Activated CD4-positive, alpha-beta memory T cell treated with anti-CD3 and anti-CD28 coated beads, Interleukin-2, amount 10 ng/mL, durations not matched to agents 7 days and 5 days (primary cell): ENCODE measurements at regions not wholly inside any gene's neighbourhood (a gene's known extent, or its start where the extent isn't known, plus 50 kb on each side); places are given as distances from the start of the nearest gene placed in this dataset.

Source experiments
- CTCF ChIA-PET: fragments of 350-600 bp; sonication (Branson Sonifier 250); formaldehyde crosslinking; loops from one replicate; lab custom pipeline; 2021; ENCODE audit warnings: antibody characterized with exemption, inconsistent platforms; lab: Charles Lee
- POLR2A ChIA-PET: fragments of 350-600 bp; sonication (Branson Sonifier 250); formaldehyde crosslinking; loops from one replicate; lab custom pipeline; 2021; ENCODE audit warnings: antibody characterized with exemption; lab: Charles Lee
- DNase-seq: peaks from one replicate; pipeline ENCODE4 v3.0.0-alpha.2; 2020
- H3K27ac Mint-ChIP-seq: one replicate; pipeline ENCODE4 v1.8.0; 2021; ENCODE audit warnings: mild to moderate bottlenecking, mixed read lengths
- H3K27me3 Mint-ChIP-seq: one replicate; pipeline ENCODE4 v1.8.0; 2021; ENCODE audit warnings: mixed read lengths
- H3K36me3 Mint-ChIP-seq: one replicate; pipeline ENCODE4 v1.8.0; 2021; ENCODE audit warnings: low read depth, mixed read lengths
- H3K4me1 Mint-ChIP-seq: one replicate; pipeline ENCODE4 v1.8.0; 2021; ENCODE audit warnings: mixed read lengths
- H3K4me3 Mint-ChIP-seq: one replicate; pipeline ENCODE4 v1.8.0; 2021; ENCODE audit warnings: mild to moderate bottlenecking, mixed read lengths
- H3K9me3 Mint-ChIP-seq: one replicate; pipeline ENCODE4 v1.8.0; 2021; ENCODE audit warnings: mixed read lengths

- no peak for DNase-seq
- POLR2A ChIA-PET = no interaction called here
- H3K36me3 Mint-ChIP-seq = no peaks in the 10 kb centered on the region
- CTCF ChIA-PET = no interaction called here
- H3K4me1 Mint-ChIP-seq = no peaks in the 10 kb centered on the region
- H3K27me3 Mint-ChIP-seq = peaks cover 6% of the 10 kb centered on the region
- no peak overlapping the region for H3K4me3 Mint-ChIP-seq
- H3K9me3 Mint-ChIP-seq = peaks cover 4% of the 10 kb centered on the region
- no peak overlapping the region for H3K27ac Mint-ChIP-seq
Measured at GRCh38 chr18:14031053-14031452, 101.2 kb downstream of the ZNF519 start.

GRCh38 chr18:14029512-14029911 is 102.7 kb downstream of the ZNF519 start:
- ChIA-PET POLR2A (no interaction called here), CTCF (no interaction called here)
- peaks cover 7% of the 10 kb centered on the region for H3K27me3 Mint-ChIP-seq

DNA sequence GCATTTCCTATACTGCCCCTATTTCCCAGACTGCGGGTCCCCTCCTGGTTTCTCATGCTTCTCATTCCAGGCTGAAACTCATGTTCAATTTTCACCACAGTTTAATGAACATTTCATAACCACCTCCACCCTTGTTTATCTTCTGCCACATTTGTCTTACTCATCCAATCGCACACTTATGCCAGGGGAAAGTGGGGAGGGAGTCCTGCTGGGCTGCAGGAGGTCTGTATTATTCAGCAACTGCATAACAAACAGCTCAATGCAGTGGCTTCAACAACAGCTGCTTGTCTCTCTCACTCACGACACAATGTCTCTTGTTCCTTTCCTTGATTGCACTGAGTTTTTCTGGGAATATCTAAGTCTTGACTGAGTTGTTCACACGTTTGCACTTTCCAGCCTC is 106.0 kb downstream of the ZNF519 start:
- Mint-ChIP-seq H3K27me3 (peaks cover 16% of the 10 kb centered on the region), H3K4me3 (no peak overlapping the region), H3K27ac (no peak overlapping the region), H3K4me1 (no peaks in the 10 kb centered on the region), H3K9me3 (peaks cover 4% of the 10 kb centered on the region), H3K36me3 (no peaks in the 10 kb centered on the region)
- no peak for DNase-seq
- ChIA-PET CTCF (no interaction called here), POLR2A (no interaction called here)

More at GRCh38 chr18:14029512-14029911, 102.7 kb downstream of the ZNF519 start:
- no peak overlapping the region for H3K4me3 Mint-ChIP-seq
- H3K27ac Mint-ChIP-seq = no peak overlapping the region
- no peaks in the 10 kb centered on the region for H3K4me1 Mint-ChIP-seq
- H3K36me3 Mint-ChIP-seq = no peaks in the 10 kb centered on the region
- peaks cover 4% of the 10 kb centered on the region for H3K9me3 Mint-ChIP-seq
- DNase-seq = no peak

DNA sequence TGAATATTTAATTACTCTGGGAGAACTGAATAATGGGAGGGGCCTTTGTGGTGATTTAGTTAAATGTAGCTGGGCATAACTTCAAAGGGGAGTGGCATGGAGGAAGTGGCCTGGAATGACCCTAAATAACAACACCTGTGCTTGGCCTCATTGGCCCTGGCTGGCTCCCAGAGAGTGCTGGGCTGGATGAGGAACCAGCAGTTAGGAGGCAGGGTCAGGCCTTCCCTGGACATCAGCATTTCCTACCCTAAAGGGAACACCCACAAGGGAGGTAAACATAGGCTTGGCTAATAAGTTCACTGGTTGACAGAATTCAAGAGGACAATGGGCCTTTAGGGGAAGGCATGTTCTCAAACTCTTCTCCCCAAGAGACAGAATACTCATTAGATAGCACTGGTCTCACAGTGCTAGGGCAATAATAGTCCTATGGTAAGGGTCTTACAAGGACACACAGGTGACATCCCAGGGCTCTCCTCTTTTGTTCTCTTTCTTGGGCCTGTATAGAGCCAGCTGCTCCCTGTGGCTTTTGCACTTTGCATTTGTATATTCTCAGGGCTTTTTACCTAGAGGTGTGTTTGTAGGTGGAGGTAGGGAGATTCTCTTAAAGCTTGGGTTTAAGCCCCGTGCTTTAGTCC is 106.8 kb downstream of the ZNF519 start:
- no peak for DNase-seq
- H3K36me3 Mint-ChIP-seq = no peaks in the 10 kb centered on the region
- CTCF ChIA-PET = no interaction called here

GRCh38 chr18:14015416-14015815 is 100.1 kb upstream of the MC2R start:
- Mint-ChIP-seq H3K36me3 (no peaks in the 10 kb centered on the region), H3K27ac (no peak overlapping the region), H3K9me3 (peaks cover 2% of the 10 kb centered on the region), H3K27me3 (no peaks in the 10 kb centered on the region), H3K4me1 (no peaks in the 10 kb centered on the region), H3K4me3 (no peak overlapping the region)
- CTCF ChIA-PET = no interaction called here
- POLR2A ChIA-PET = no interaction called here
- no peak for DNase-seq

More for the DNA sequence above, 106.8 kb downstream of the ZNF519 start:
- peaks cover 4% of the 10 kb centered on the region for H3K9me3 Mint-ChIP-seq
- H3K27ac Mint-ChIP-seq = no peak overlapping the region
- H3K4me3 Mint-ChIP-seq = no peak overlapping the region
- H3K4me1 Mint-ChIP-seq = no peaks in the 10 kb centered on the region
- H3K27me3 Mint-ChIP-seq = peaks cover 16% of the 10 kb centered on the region
- POLR2A ChIA-PET = no interaction called here

DNA sequence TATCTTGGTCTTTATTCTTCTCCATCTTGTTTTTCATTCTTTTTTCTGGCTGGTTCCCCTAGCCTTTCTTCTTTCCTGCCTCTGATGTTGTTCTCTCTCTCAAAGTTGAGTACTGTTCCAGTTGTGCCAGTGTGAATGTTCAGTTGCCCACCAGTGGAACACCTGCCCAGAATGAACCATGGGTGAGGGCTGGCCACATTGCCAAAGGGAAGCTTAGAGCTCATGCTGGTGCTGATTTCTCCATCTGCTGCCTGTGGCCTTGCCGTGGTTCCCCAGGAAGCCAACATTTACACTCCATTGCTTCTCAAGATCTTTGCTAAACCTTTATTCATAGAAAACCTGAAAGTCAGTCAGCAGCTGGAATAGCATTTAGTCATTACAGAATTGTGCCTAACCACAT is 99.1 kb upstream of the MC2R start:
- POLR2A ChIA-PET = no interaction called here
- Mint-ChIP-seq H3K4me1 (no peaks in the 10 kb centered on the region), H3K9me3 (peaks cover 2% of the 10 kb centered on the region), H3K27ac (no peak overlapping the region), H3K36me3 (no peaks in the 10 kb centered on the region), H3K4me3 (no peak overlapping the region), H3K27me3 (no peaks in the 10 kb centered on the region)
- DNase-seq = no peak
- CTCF ChIA-PET = no interaction called here

- no peak overlapping the region for H3K27ac Mint-ChIP-seq
- H3K9me3 Mint-ChIP-seq = no peaks in the 10 kb centered on the region
- POLR2A ChIA-PET = no interaction called here
- no peaks in the 10 kb centered on the region for H3K36me3 Mint-ChIP-seq
- H3K27me3 Mint-ChIP-seq = peaks cover 2% of the 10 kb centered on the region
- CTCF ChIA-PET = no interaction called here
- DNase-seq = no peak
- H3K4me3 Mint-ChIP-seq = no peak overlapping the region
- no peaks in the 10 kb centered on the region for H3K4me1 Mint-ChIP-seq
Measured at GRCh38 chr18:14000884-14001283, 85.5 kb upstream of the MC2R start.

DNA sequence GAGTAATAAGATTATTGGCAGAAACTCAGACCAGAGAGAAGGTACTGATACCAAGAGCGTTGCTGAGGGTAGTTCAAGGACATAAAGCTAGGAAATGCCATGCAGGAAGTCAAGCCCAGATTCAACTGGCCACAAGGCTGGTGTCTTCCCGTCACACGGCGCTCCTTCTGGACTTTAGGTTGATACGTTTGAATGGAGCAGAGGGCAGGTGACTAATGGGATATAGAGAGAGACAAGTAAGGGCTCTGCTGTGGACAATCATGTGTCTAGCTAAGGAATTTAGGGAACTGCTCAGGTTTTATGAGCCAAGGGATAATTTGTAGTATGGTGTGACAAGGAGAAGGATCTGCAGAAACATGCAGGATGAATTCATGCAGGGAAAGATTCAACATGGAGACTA is 83.9 kb upstream of the MC2R start:
- Mint-ChIP-seq H3K27me3 (no peaks in the 10 kb centered on the region), H3K4me1 (no peaks in the 10 kb centered on the region), H3K4me3 (no peak overlapping the region), H3K27ac (no peak overlapping the region), H3K9me3 (no peaks in the 10 kb centered on the region), H3K36me3 (no peaks in the 10 kb centered on the region)
- DNase-seq = no peak
- CTCF ChIA-PET = no interaction called here
- POLR2A ChIA-PET = no interaction called here

DNA sequence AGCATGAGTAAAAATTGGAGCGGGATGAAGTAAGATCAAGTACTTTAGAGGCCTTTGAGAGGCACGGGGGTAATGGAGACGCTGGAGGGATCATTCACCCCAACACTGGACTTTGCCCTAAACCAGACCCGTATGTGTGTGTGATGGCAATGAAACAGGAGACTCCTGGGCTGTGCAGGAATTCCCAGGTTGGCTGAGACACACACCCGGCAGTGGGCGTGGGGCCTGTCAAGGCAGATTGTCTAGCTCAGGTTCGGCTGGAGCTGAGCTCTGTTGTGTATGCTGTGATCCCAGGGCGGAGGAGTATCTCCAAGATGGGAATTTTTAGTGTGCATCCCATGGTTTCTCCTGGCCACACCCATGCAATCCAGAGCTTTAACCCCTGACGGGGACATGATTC is 83.2 kb upstream of the MC2R start:
- Mint-ChIP-seq H3K36me3 (no peaks in the 10 kb centered on the region), H3K4me1 (no peaks in the 10 kb centered on the region), H3K27ac (no peak overlapping the region), H3K4me3 (no peak overlapping the region), H3K9me3 (no peaks in the 10 kb centered on the region), H3K27me3 (no peaks in the 10 kb centered on the region)
- CTCF ChIA-PET = no interaction called here
- DNase-seq = no peak
- POLR2A ChIA-PET = no interaction called here

DNA sequence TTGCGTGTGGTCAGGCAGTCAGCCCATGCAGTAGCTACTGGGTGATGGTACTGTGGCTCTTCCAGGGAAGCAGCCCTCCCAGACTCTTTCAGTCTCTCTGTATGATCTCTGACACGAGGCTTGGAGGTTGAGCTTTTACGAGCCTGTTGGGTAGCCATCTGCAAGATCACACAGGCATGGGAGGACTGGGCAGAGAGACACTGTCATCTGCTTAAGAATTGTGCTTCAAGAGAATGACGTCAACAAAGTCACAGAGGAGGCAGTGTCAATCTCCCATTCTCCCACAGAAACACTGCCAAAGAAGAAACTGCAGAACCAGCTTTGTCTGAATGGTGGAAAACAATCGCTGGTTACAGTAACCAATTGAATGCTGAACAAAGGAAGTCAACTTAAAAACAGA is 78.4 kb upstream of the MC2R start:
- no peaks in the 10 kb centered on the region for H3K4me1 Mint-ChIP-seq
- H3K27me3 Mint-ChIP-seq = no peaks in the 10 kb centered on the region
- no peak overlapping the region for H3K27ac Mint-ChIP-seq
- DNase-seq = no peak
- H3K4me3 Mint-ChIP-seq = no peak overlapping the region
- ChIA-PET POLR2A (no interaction called here), CTCF (no interaction called here)
- no peaks in the 10 kb centered on the region for H3K9me3 Mint-ChIP-seq
- H3K36me3 Mint-ChIP-seq = no peaks in the 10 kb centered on the region

DNA sequence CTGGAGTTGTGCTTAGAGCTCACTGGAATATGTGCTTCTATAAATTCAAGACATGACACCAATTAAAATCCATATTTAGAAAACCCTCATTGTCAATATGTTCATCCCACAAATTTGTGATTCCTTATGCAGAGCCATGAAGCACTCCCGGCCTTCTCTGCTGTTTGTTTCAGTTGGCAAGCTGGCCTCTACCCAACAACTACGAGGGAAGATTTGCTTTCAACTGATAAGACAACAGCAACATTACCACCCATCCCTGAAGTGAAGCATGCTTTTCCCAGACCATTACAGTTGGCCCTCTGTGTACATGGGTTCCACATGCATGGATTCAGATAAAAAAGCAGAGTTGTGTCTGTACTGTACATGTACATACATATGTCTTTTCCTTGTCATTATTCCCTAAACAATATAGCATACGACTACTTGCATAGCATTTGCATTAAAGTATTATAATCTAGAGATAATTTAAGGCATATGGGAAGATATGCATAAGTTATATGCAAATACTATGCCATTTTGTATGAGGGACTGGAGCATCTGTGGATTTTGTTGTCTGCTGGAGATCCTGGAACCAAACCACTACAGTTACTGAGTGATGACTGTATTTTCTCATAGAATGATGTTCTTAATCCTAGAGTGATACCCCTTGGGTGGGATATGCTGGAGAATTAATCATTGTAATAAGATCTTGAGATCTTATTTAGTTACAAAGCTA is 77.6 kb upstream of the MC2R start:
- H3K27me3 Mint-ChIP-seq = peaks cover 2% of the 10 kb centered on the region
- ChIA-PET POLR2A (no interaction called here), CTCF (no interaction called here)
- H3K4me3 Mint-ChIP-seq = no peak overlapping the region
- no peaks in the 10 kb centered on the region for H3K36me3 Mint-ChIP-seq
- H3K4me1 Mint-ChIP-seq = no peaks in the 10 kb centered on the region
- DNase-seq = no peak
- no peaks in the 10 kb centered on the region for H3K9me3 Mint-ChIP-seq
- H3K27ac Mint-ChIP-seq = no peak overlapping the region

GRCh38 chr18:13989199-13989598 is 73.9 kb upstream of the MC2R start:
- H3K27me3 Mint-ChIP-seq = peaks cover 3% of the 10 kb centered on the region
- H3K4me1 Mint-ChIP-seq = no peaks in the 10 kb centered on the region
- no peak for DNase-seq
- ChIA-PET POLR2A (no interaction called here), CTCF (no interaction called here)
- H3K9me3 Mint-ChIP-seq = no peaks in the 10 kb centered on the region
- no peaks in the 10 kb centered on the region for H3K36me3 Mint-ChIP-seq
- H3K27ac Mint-ChIP-seq = no peak overlapping the region
- H3K4me3 Mint-ChIP-seq = no peak overlapping the region

- peaks cover 3% of the 10 kb centered on the region for H3K27me3 Mint-ChIP-seq
- no peak overlapping the region for H3K27ac Mint-ChIP-seq
- no peak for DNase-seq
- H3K4me3 Mint-ChIP-seq = no peak overlapping the region
- no peaks in the 10 kb centered on the region for H3K9me3 Mint-ChIP-seq
- CTCF ChIA-PET = no interaction called here
- no peaks in the 10 kb centered on the region for H3K4me1 Mint-ChIP-seq
- no peaks in the 10 kb centered on the region for H3K36me3 Mint-ChIP-seq
- POLR2A ChIA-PET = no interaction called here
Measured at GRCh38 chr18:13987956-13988355, 72.6 kb upstream of the MC2R start.

DNA sequence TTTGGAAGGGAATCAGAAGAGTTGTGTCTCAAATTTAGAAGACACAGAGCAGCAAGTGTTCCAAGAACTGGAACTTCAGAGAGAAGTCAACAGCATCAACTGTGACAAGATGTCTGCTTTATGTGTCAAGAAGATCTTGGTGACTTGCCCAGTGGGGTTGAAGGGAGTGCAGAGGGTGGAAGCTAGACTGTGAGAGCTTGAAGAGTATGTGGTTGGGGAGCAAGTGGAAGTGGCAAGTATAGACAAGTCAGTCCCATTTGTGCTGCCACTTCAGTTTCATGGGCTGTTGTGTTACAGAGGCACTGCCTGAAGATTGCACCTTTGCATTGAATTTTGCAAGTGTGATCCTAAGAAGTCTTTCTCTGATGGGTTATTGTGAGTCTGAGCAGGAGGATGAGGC is 68.7 kb upstream of the MC2R start:
- no peaks in the 10 kb centered on the region for H3K4me1 Mint-ChIP-seq
- peaks cover 3% of the 10 kb centered on the region for H3K27me3 Mint-ChIP-seq
- no peak overlapping the region for H3K4me3 Mint-ChIP-seq
- DNase-seq = no peak
- CTCF ChIA-PET = no interaction called here
- H3K27ac Mint-ChIP-seq = no peak overlapping the region
- POLR2A ChIA-PET = no interaction called here
- H3K9me3 Mint-ChIP-seq = no peaks in the 10 kb centered on the region
- no peaks in the 10 kb centered on the region for H3K36me3 Mint-ChIP-seq
